Amniotic epithelial cell (primary cell): ENCODE measurements at regions not wholly inside any gene's neighbourhood (a gene's known extent, or its start where the extent isn't known, plus 50 kb on each side); places are given as distances from the start of the nearest gene placed in this dataset.

Source experiments
- DNase-seq: peaks from one replicate; pipeline ENCODE4 v3.0.0-alpha.2; 2010; ENCODE audit warnings: low read depth

GRCh38 chr1:82266351-82266750 is 465.6 kb downstream of the ADGRL2 start:
- DNase-seq: no peak

GRCh38 chr1:82265436-82265835 is 464.7 kb downstream of the ADGRL2 start:
- no peak for DNase-seq

DNA sequence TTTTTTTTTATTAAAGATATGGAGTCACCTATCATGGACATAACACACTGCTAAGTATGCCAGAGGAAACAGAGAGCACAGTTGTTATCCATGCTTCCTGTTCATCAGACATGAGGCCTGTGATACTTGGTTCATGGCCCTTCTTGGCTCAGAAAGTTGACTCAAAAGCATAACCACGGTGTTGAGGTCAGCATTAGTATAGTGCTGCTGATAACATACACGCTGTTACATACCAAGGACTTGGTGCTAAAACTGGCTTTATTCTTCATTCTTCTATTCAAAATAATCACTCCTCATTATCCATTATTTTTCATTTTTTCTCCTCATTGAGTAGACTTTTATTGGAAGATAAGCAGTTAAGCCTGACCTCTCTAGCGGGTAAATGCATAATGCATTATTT is 464.1 kb downstream of the ADGRL2 start:
- DNase-seq: no peak

GRCh38 chr1:82263396-82263795 is 462.7 kb downstream of the ADGRL2 start:
- DNase-seq: no peak

- no peak for DNase-seq
These were observed 459.9 kb downstream of the ADGRL2 start for GRCh38 chr1:82260666-82261065.

DNA sequence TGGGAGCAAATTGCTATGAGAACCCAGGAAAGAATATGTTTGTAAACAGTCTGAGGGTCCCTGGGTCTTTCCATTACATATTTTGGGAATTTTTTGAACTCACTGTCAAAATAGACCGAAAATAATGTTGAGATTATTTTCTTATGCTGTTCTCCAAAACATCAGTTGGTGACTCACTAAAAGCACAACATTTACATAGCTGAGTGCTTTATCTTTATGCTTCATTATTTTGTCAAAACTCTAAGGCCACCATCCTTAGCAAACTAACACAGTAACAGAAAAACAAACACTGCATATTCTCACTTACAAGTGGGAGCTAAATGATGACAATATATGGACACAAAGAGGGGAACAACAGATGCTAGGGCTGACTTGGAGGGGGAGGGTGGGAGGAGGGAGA is 459.3 kb downstream of the ADGRL2 start:
- no peak for DNase-seq

DNA sequence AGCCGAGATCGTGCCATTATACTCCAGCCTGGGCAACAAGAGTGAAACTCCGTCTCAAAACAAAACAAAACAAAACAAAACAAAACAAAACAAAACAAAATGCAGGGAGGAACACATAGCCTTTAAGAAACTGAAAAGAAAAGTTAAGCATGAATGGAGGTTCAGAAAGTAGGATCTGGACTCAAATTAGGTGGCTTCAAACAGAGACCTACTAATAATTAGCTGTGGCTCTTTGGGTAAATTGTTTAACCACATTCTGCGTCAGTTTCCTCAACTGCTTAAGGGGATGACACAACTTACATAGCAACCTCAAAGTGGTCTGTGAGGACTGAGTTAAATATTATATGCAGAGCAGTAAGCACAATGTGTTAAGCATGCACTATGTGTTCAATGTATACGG is 458.2 kb downstream of the ADGRL2 start:
- DNase-seq: no peak

GRCh38 chr1:82246050-82246449 is 445.3 kb downstream of the ADGRL2 start:
- no peak for DNase-seq

DNA sequence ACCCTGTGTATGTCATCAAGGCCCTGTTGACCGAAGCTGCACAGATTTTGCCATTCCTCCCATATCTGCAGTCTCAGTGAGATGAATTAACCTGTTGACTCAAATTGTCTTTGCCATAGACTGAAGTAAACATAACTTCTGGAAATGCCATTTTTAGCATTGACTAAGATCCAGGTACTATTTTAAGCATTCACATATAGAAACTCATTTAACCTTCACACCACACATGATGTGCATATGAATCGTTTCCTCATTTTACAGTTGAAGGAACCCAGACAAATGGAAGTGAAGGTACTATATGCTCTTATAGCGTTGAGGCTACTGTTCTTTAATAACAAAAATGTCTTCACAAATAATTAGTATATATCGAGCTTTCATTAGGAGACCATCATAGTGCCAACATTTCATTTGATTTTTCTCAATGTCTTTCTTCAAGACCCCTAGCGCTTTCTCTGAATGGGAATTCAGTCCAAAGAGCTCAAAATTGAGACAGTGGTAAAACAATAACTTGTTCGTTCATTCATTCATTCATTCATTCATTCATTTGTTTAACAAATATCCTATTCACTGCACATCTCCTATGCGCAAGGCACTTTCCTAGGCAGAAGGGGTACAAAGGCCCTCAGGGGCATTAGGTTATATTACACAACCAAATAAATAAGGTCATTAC is 444.7 kb downstream of the ADGRL2 start:
- DNase-seq: no peak

DNA sequence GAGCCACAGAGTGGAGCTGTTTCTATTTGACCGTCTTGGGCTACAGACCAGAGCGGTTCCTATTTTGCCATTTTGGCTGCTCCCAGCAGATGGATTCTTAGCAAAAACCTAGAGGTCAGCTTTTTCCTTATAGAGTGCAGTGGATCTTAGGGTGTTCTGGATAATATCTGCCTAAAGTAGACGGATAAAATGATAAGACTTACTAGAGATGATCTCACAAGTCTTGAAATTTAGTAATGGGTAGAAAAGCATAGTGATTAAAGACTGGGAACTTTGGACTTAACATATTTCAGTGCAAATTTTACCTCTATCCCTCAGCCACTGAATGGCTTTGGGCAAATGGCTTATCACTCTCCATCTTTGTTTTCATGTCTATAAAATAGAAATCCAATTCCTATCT is 439.8 kb downstream of the ADGRL2 start:
- DNase-seq: no peak

GRCh38 chr1:82230667-82231066 is 429.9 kb downstream of the ADGRL2 start:
- DNase-seq: no peak

GRCh38 chr1:82227306-82228095 is 426.8 kb downstream of the ADGRL2 start:
- DNase-seq: no peak

GRCh38 chr1:82226186-82226505 is 425.4 kb downstream of the ADGRL2 start:
- no peak for DNase-seq

GRCh38 chr1:82225421-82226185 is 424.9 kb downstream of the ADGRL2 start:
- DNase-seq: peak; percentile 1

DNA sequence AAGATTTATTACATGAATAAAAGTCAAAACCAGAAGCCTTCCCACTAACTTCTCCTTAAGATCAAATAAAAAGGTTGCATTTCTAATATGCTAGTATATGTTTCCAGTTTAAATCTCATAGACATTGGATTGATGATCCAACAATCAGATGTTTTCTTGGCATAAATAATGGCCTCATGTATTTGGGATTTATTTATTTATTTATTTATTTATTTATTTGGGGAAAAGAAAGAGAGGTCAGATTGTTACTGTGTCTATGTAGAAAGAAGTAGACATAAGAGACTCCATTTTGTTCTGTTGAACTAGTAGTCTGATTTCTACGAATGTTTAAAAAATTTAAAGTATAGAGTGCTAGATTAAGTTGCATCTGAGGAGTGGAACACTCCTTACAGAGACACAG is 422.4 kb downstream of the ADGRL2 start:
- DNase-seq: no peak

DNA sequence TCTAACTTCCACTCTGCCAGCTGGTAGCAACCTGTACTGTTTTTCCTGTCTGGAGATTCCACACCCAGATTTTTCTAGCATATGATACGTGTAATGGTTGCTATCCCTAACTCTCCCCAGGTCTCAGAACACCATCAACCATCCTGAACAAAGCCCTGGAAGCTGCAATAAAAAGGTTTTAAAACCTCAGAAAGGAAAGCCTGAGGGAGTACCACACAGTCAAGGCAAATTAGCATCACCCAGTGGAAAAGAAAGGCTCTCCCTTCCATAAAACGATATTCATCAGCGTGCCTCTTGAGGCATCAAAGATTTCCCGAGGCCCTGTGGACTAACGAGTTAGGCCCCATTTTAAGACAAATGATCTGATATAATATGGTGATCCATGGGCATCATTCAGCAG is 421.0 kb downstream of the ADGRL2 start:
- no peak for DNase-seq

- DNase-seq: no peak
These were observed 420.0 kb downstream of the ADGRL2 start for GRCh38 chr1:82220754-82221153.

DNA sequence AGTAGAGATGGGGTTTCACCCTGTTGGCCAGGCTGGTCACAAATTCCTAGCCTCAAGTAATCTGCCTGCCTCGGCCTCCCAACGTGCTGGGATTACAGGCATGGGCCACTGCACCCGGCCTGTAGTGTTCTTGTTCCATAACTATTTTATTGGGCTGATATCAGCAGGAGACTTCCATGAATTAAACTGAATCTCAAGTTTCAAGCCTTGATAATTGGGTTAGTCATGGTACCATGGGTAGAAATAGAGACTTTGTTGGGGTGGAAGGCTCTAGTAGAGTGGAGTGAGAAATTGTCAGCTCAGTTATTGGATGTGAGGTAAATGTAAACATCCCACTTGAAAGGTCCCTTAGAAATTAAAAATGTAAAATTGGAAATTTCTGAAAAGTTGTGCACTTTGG is 419.1 kb downstream of the ADGRL2 start:
- no peak for DNase-seq

- no peak for DNase-seq
These were observed 418.1 kb downstream of the ADGRL2 start for GRCh38 chr1:82218846-82219245.

- no peak for DNase-seq
These were observed 415.1 kb downstream of the ADGRL2 start for GRCh38 chr1:82215853-82216175.

GRCh38 chr1:82215056-82215852 is 414.5 kb downstream of the ADGRL2 start:
- no peak for DNase-seq

DNA sequence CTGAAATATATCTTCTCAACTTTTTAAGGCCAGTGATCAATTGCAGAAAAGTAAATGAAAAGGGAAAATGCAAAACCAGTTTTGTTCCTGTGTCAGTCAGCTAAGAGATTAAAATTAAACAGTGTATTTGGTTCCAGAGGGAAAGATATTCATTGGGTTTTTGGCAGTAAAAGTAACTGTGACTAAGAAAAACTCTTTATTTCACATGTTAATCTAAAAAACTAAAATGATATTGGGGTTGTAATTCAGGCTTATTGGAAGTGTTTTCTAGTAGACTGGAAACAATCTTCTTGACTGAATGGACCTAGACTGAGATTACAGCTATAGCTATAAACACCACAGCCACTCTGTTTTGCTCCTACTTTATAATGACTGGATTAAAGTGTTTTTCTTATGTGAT is 413.9 kb downstream of the ADGRL2 start:
- no peak for DNase-seq

DNA sequence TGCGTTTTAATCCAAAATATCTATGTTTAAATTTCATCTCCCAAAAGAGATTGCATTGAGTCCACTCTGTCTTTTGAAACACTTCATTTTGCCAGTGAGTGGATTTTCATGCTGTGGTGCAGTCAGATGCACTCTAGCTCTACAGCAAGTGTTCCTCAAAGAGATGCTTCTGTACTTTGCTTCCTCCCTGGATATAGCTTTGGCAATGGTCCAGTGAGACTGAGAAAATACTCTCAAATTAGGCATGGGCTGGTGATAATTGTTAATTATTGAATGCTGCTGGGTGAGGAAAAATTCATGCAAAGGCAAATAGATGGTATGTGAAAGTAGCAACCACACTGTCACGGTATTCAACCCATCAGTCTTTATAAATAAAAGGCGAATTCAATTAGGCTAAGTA is 396.9 kb downstream of the ADGRL2 start:
- DNase-seq: no peak
